Hepatocyte (in vitro differentiated cells): ENCODE measurements at regions not wholly inside any gene's neighbourhood (a gene's known extent, or its start where the extent isn't known, plus 50 kb on each side); places are given as distances from the start of the nearest gene placed in this dataset.

ENCODE experiments used
- DNase-seq: peaks from one replicate; pipeline ENCODE4 v3.0.0-alpha.2; 2016; ENCODE audit warnings: low spot score
- H2AFZ ChIP-seq: fragments of 200-600 bp; sonication (generic); 2 replicates; pipeline ENCODE4 v1.6.0; 2016; ENCODE audit warnings: antibody characterized with exemption, mild to moderate bottlenecking
- H3K27ac ChIP-seq: fragments of 200-600 bp; sonication (generic); 2 replicates; pipeline ENCODE4 v1.5.1; 2016; ENCODE audit warnings: mild to moderate bottlenecking
- H3K27me3 ChIP-seq: fragments of 200-600 bp; sonication (generic); 2 replicates; pipeline ENCODE4 v1.6.1; 2016
- H3K36me3 ChIP-seq: fragments of 200-600 bp; sonication (generic); replicated peaks from 2 replicates; pipeline ENCODE4 v1.5.1; 2016; ENCODE audit warnings: low read depth; ENCODE audit not compliant: insufficient read depth
- H3K4me1 ChIP-seq: fragments of 200-600 bp; sonication (generic); 2 replicates; pipeline ENCODE4 v1.5.1; 2016; ENCODE audit warnings: mild to moderate bottlenecking, moderate library complexity; ENCODE audit not compliant: insufficient read depth
- H3K4me2 ChIP-seq: fragments of 200-600 bp; sonication (generic); 2 replicates; pipeline ENCODE4 v1.6.0; 2016
- H3K4me3 ChIP-seq: fragments of 200-600 bp; sonication (generic); 2 replicates; pipeline ENCODE4 v1.5.1; 2016; ENCODE audit warnings: mild to moderate bottlenecking
- H3K79me2 ChIP-seq: fragments of 200-600 bp; sonication (generic); 2 replicates; pipeline ENCODE4 v1.6.0; 2017; ENCODE audit warnings: mild to moderate bottlenecking
- H3K9me2 ChIP-seq: fragments of 200-600 bp; sonication (generic); replicated peaks from 2 replicates; pipeline ENCODE4 v1.6.0; 2017; ENCODE audit warnings: mild to moderate bottlenecking; ENCODE audit not compliant: insufficient read depth
- H3K9me3 ChIP-seq: fragments of 200-600 bp; sonication (generic); 2 replicates; pipeline ENCODE4 v1.5.1; 2016; ENCODE audit warnings: low read depth, mild to moderate bottlenecking
- H4K20me1 ChIP-seq: fragments of 200-600 bp; sonication (generic); 2 replicates; pipeline ENCODE4 v1.6.0; 2016; ENCODE audit warnings: mild to moderate bottlenecking; ENCODE audit not compliant: insufficient read depth, poor library complexity, severe bottlenecking
- CTCF ChIP-seq: fragments of 200-600 bp; sonication (generic); IDR thresholded peaks from 2 replicates; pipeline ENCODE4 v1.5.1; 2016; ENCODE audit warnings: antibody characterized with exemption, mild to moderate bottlenecking; ENCODE audit not compliant: poor library complexity
- EZH2 ChIP-seq: fragments of 200-600 bp; sonication (generic); IDR thresholded peaks from 2 replicates; pipeline ENCODE4 v1.6.1; 2016; ENCODE audit warnings: antibody characterized with exemption, mild to moderate bottlenecking, borderline replicate concordance
- EZH2phosphoT487 ChIP-seq: fragments of 200-600 bp; sonication (generic); IDR thresholded peaks from one replicate; pipeline ENCODE4 v1.6.1; 2018; ENCODE audit warnings: antibody characterized with exemption, mild to moderate bottlenecking, low read depth, moderate library complexity; ENCODE audit not compliant: unreplicated experiment, severe bottlenecking
- WGBS: methylation state at CpG from one replicate; pipeline ENCODE4 v1.1.6; 2016; ENCODE audit warnings: low lambda C conversion rate; ENCODE audit errors: missing lambda C conversion rate; 5-methylcytosine and 5-hydroxymethylcytosine counted together

- Histone ChIP-seq H3K79me2 (no peaks in the 10 kb centered on the region), H3K27ac (no peak overlapping the region), H3K4me2 (no peak overlapping the region), H2AFZ (no peak overlapping the region), H3K4me3 (no peak overlapping the region), H3K9me3 (no peaks in the 10 kb centered on the region), H3K36me3 (no peaks in the 10 kb centered on the region), H3K9me2 (no peaks in the 10 kb centered on the region), H3K27me3 (no peaks in the 10 kb centered on the region), H4K20me1 (no peaks in the 10 kb centered on the region), H3K4me1 (no peaks in the 10 kb centered on the region)
- DNase-seq: no peak
- 91% methylated on average over 9 of the region's 9 CpGs for WGBS
- TF ChIP-seq CTCF: no peak
- no peak for TF ChIP-seq EZH2phosphoT487
- no peak for TF ChIP-seq EZH2
Observed at GRCh38 chr1:4463631-4464030, 190.8 kb upstream of the AJAP1 start.

- Histone ChIP-seq H3K4me2 (no peak overlapping the region), H3K27me3 (no peaks in the 10 kb centered on the region), H3K27ac (no peak overlapping the region), H3K4me1 (no peaks in the 10 kb centered on the region), H2AFZ (no peak overlapping the region), H3K4me3 (no peak overlapping the region), H3K36me3 (no peaks in the 10 kb centered on the region), H3K9me2 (no peaks in the 10 kb centered on the region), H4K20me1 (no peaks in the 10 kb centered on the region), H3K9me3 (no peaks in the 10 kb centered on the region), H3K79me2 (no peaks in the 10 kb centered on the region)
- no peak for DNase-seq
- 74% methylated on average over 3 of the region's 3 CpGs for WGBS
- TF ChIP-seq CTCF (no peak), EZH2 (no peak), EZH2phosphoT487 (no peak)
Observed at GRCh38 chr1:4464478-4464877, 189.9 kb upstream of the AJAP1 start.

GRCh38 chr1:4467241-4467640, 187.2 kb upstream of the AJAP1 start:
- H3K4me3 ChIP-seq: no peak overlapping the region
- H3K79me2 ChIP-seq: no peaks in the 10 kb centered on the region
- no peaks in the 10 kb centered on the region for H3K9me3 ChIP-seq
- no peaks in the 10 kb centered on the region for H3K36me3 ChIP-seq
- no peak overlapping the region for H3K27ac ChIP-seq
- H3K9me2 ChIP-seq: no peaks in the 10 kb centered on the region
- H3K27me3 ChIP-seq: no peaks in the 10 kb centered on the region
- H3K4me2 ChIP-seq: no peak overlapping the region
- WGBS: 83% methylated on average over 8 of the region's 8 CpGs
- H3K4me1 ChIP-seq: no peaks in the 10 kb centered on the region
- no peaks in the 10 kb centered on the region for H4K20me1 ChIP-seq
- H2AFZ ChIP-seq: no peak overlapping the region
- TF ChIP-seq EZH2phosphoT487: no peak
- no peak for TF ChIP-seq CTCF
- no peak for TF ChIP-seq EZH2
- no peak for DNase-seq

GRCh38 chr1:4468386-4468785, 186.0 kb upstream of the AJAP1 start:
- no peak for TF ChIP-seq EZH2
- TF ChIP-seq EZH2phosphoT487: no peak
- TF ChIP-seq CTCF: no peak
- H3K9me2 ChIP-seq: no peaks in the 10 kb centered on the region
- no peak overlapping the region for H3K4me3 ChIP-seq
- DNase-seq: no peak
- no peak overlapping the region for H3K4me2 ChIP-seq
- H3K27ac ChIP-seq: no peak overlapping the region
- no peaks in the 10 kb centered on the region for H3K4me1 ChIP-seq
- H3K36me3 ChIP-seq: no peaks in the 10 kb centered on the region
- H4K20me1 ChIP-seq: no peaks in the 10 kb centered on the region
- H3K9me3 ChIP-seq: no peaks in the 10 kb centered on the region
- no peak overlapping the region for H2AFZ ChIP-seq
- 90% methylated on average over 8 of the region's 8 CpGs for WGBS
- H3K27me3 ChIP-seq: no peaks in the 10 kb centered on the region
- H3K79me2 ChIP-seq: no peaks in the 10 kb centered on the region
